ENCODE measurements at regions not wholly inside any gene's neighbourhood (a gene's known extent, or its start where the extent isn't known, plus 50 kb on each side); places are given as distances from the start of the nearest gene placed in this dataset.

DNA sequence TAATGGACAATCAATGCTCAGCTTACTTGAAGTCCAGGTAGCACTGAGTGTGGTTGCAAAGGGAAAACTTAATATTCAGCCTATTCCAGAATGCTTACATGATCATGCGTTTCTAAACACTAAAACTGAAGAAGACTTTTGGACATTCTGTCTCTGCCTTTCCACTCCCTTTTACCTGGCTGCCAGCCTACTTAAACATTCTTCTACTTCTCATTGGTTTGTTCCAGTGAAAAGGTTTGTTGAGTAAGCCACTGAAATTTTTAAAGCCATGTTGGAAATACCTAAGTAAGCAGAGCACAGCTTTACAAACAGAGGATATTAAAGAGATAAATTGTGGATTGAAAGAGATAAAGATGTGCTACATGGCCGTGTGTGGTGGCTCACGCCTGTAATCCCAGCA is 1280.8 kb upstream of the AUTS2 start:
- TF ChIP-seq, protein P1, sequence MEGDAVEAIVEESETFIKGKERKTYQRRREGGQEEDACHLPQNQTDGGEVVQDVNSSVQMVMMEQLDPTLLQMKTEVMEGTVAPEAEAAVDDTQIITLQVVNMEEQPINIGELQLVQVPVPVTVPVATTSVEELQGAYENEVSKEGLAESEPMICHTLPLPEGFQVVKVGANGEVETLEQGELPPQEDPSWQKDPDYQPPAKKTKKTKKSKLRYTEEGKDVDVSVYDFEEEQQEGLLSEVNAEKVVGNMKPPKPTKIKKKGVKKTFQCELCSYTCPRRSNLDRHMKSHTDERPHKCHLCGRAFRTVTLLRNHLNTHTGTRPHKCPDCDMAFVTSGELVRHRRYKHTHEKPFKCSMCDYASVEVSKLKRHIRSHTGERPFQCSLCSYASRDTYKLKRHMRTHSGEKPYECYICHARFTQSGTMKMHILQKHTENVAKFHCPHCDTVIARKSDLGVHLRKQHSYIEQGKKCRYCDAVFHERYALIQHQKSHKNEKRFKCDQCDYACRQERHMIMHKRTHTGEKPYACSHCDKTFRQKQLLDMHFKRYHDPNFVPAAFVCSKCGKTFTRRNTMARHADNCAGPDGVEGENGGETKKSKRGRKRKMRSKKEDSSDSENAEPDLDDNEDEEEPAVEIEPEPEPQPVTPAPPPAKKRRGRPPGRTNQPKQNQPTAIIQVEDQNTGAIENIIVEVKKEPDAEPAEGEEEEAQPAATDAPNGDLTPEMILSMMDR (tag by site-specific recombination; IDR thresholded peaks at IDR 0.05) = no peak
- no peak for TF ChIP-seq ZBTB8A (tag by site-specific recombination; IDR thresholded peaks at IDR 0.05)
- TF ChIP-seq YY1 (tag by site-specific recombination; IDR thresholded peaks at IDR 0.05) = no peak
- TF ChIP-seq ZNF16 (tag by site-specific recombination; IDR thresholded peaks at IDR 0.05; ENCODE audit: low read depth) = no peak
- no peak for TF ChIP-seq ZNF621 (tag by site-specific recombination; IDR thresholded peaks at IDR 0.05)
- TF ChIP-seq SETDB1 (IDR thresholded peaks at IDR 0.05; ENCODE audit: insufficient read length, low read length) = no peak
- no peak for TF ChIP-seq ZFP3 (tag by site-specific recombination; IDR thresholded peaks at IDR 0.05; ENCODE audit: low read depth)
- TF ChIP-seq, protein P2, sequence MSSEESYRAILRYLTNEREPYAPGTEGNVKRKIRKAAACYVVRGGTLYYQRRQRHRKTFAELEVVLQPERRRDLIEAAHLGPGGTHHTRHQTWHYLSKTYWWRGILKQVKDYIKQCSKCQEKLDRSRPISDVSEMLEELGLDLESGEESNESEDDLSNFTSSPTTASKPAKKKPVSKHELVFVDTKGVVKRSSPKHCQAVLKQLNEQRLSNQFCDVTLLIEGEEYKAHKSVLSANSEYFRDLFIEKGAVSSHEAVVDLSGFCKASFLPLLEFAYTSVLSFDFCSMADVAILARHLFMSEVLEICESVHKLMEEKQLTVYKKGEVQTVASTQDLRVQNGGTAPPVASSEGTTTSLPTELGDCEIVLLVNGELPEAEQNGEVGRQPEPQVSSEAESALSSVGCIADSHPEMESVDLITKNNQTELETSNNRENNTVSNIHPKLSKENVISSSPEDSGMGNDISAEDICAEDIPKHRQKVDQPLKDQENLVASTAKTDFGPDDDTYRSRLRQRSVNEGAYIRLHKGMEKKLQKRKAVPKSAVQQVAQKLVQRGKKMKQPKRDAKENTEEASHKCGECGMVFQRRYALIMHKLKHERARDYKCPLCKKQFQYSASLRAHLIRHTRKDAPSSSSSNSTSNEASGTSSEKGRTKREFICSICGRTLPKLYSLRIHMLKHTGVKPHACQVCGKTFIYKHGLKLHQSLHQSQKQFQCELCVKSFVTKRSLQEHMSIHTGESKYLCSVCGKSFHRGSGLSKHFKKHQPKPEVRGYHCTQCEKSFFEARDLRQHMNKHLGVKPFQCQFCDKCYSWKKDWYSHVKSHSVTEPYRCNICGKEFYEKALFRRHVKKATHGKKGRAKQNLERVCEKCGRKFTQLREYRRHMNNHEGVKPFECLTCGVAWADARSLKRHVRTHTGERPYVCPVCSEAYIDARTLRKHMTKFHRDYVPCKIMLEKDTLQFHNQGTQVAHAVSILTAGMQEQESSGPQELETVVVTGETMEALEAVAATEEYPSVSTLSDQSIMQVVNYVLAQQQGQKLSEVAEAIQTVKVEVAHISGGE (tag by site-specific recombination; conservative IDR thresholded peaks at IDR 0.05; ENCODE audit: low read depth) = no peak
- TF ChIP-seq ZBTB7A (tag by site-specific recombination; IDR thresholded peaks at IDR 0.05; ENCODE audit: low read depth) = no peak
- no peak for TF ChIP-seq ZNF311 (tag by site-specific recombination; IDR thresholded peaks at IDR 0.05; ENCODE audit: borderline replicate concordance)
- TF ChIP-seq ZNF24 (tag by site-specific recombination; IDR thresholded peaks at IDR 0.05) = no peak
- no peak for TF ChIP-seq KLF1 (tag by site-specific recombination; IDR thresholded peaks at IDR 0.05)
- TF ChIP-seq, protein P3, sequence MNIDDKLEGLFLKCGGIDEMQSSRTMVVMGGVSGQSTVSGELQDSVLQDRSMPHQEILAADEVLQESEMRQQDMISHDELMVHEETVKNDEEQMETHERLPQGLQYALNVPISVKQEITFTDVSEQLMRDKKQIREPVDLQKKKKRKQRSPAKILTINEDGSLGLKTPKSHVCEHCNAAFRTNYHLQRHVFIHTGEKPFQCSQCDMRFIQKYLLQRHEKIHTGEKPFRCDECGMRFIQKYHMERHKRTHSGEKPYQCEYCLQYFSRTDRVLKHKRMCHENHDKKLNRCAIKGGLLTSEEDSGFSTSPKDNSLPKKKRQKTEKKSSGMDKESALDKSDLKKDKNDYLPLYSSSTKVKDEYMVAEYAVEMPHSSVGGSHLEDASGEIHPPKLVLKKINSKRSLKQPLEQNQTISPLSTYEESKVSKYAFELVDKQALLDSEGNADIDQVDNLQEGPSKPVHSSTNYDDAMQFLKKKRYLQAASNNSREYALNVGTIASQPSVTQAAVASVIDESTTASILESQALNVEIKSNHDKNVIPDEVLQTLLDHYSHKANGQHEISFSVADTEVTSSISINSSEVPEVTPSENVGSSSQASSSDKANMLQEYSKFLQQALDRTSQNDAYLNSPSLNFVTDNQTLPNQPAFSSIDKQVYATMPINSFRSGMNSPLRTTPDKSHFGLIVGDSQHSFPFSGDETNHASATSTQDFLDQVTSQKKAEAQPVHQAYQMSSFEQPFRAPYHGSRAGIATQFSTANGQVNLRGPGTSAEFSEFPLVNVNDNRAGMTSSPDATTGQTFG (tag by site-specific recombination; IDR thresholded peaks at IDR 0.05; ENCODE audit: borderline replicate concordance) = no peak
- TF ChIP-seq ZNF510 (tag by site-specific recombination; IDR thresholded peaks at IDR 0.05; ENCODE audit: insufficient replicate concordance) = no peak

All from HEK293 (cell line).